Osteoblast (primary cell): ENCODE measurements at regions not wholly inside any gene's neighbourhood (a gene's known extent, or its start where the extent isn't known, plus 50 kb on each side); places are given as distances from the start of the nearest gene placed in this dataset.
A peak's percentile ranks its signal among the peaks of the same experiment; 100 is the strongest.

ENCODE experiments used
- DNase-seq: peaks from one replicate; pipeline ENCODE4 v3.0.0; 2011; ENCODE audit warnings: low spot score, mixed read lengths; ENCODE audit not compliant: insufficient read length; ENCODE audit errors: missing footprints
- H2AFZ ChIP-seq: 2 replicates; pipeline ENCODE4 v1.6.0; 2011; ENCODE audit warnings: mild to moderate bottlenecking, low read length
- H3K27ac ChIP-seq: 2 replicates; pipeline ENCODE4 v1.5.1; 2011; ENCODE audit warnings: mild to moderate bottlenecking, low read depth, low read length, moderate library complexity
- H3K27me3 ChIP-seq: 2 replicates; pipeline ENCODE4 v1.6.0; 2012; ENCODE audit warnings: mild to moderate bottlenecking, control low read depth, inconsistent platforms, low read length, moderate library complexity; ENCODE audit not compliant: insufficient read depth
- H3K36me3 ChIP-seq: 2 replicates; pipeline ENCODE4 v1.5.1; 2011; ENCODE audit warnings: mild to moderate bottlenecking, low read length, control low read depth, moderate library complexity; ENCODE audit not compliant: insufficient read depth
- H3K4me1 ChIP-seq: 2 replicates; pipeline ENCODE4 v1.5.1; 2011; ENCODE audit warnings: mild to moderate bottlenecking, low read length, control low read depth, moderate library complexity; ENCODE audit not compliant: insufficient read depth
- H3K4me2 ChIP-seq: 2 replicates; pipeline ENCODE4 v1.6.0; 2011; ENCODE audit warnings: mild to moderate bottlenecking, low read length; ENCODE audit not compliant: insufficient read depth
- H3K4me3 ChIP-seq: fragments of 200-600 bp; sonication (generic); 3 replicates; pipeline ENCODE4 v1.5.1; 2012; ENCODE audit warnings: mild to moderate bottlenecking, low read length, inconsistent platforms; ENCODE audit not compliant: insufficient read depth
- H3K79me2 ChIP-seq: 2 replicates; pipeline ENCODE4 v1.6.0; 2012; ENCODE audit warnings: mild to moderate bottlenecking, low read length, control low read depth, inconsistent platforms; ENCODE audit not compliant: insufficient read depth
- H3K9me3 ChIP-seq: 2 replicates; pipeline ENCODE4 v1.5.1; 2011; ENCODE audit warnings: low read depth, low read length, control low read depth
- H4K20me1 ChIP-seq: 2 replicates; pipeline ENCODE4 v1.6.0; 2012; ENCODE audit warnings: mild to moderate bottlenecking, low read length, control low read depth; ENCODE audit not compliant: insufficient read depth
- CTCF ChIP-seq: IDR thresholded peaks from 2 replicates; pipeline ENCODE4 v1.5.1; 2011; ENCODE audit warnings: mild to moderate bottlenecking, low read depth, low read length, moderate library complexity; ENCODE audit errors: extremely low read depth

- H3K79me2 ChIP-seq, result no peaks in the 10 kb centered on the region
- H3K4me3 ChIP-seq, result no peak overlapping the region
- H3K27ac ChIP-seq, result no peak overlapping the region
- no peak overlapping the region for H2AFZ ChIP-seq
- no peak for TF ChIP-seq CTCF
- no peak for DNase-seq
- no peaks in the 10 kb centered on the region for H4K20me1 ChIP-seq
- H3K4me2 ChIP-seq, result no peak overlapping the region
- H3K27me3 ChIP-seq, result no peaks in the 10 kb centered on the region
- H3K9me3 ChIP-seq, result no peaks in the 10 kb centered on the region
- H3K36me3 ChIP-seq, result no peaks in the 10 kb centered on the region
- H3K4me1 ChIP-seq, result no peaks in the 10 kb centered on the region
Observed at GRCh38 chr6:156577749-156578148, 199.4 kb upstream of the ARID1B start.

- Histone ChIP-seq H3K4me3 (no peak overlapping the region), H3K27me3 (peaks cover under 1% of the 10 kb centered on the region), H3K4me1 (no peaks in the 10 kb centered on the region), H3K36me3 (no peaks in the 10 kb centered on the region), H3K27ac (no peak overlapping the region), H3K79me2 (no peaks in the 10 kb centered on the region), H3K4me2 (no peak overlapping the region), H2AFZ (no peak overlapping the region), H3K9me3 (no peaks in the 10 kb centered on the region), H4K20me1 (no peaks in the 10 kb centered on the region)
- no peak for DNase-seq
- no peak for TF ChIP-seq CTCF
Observed at GRCh38 chr6:156575361-156575760, 201.8 kb upstream of the ARID1B start.

GRCh38 chr6:156564807-156565149 is 212.4 kb upstream of the ARID1B start:
- H3K4me2 ChIP-seq, result peak overlapping the region; percentile 37
- H3K27me3 ChIP-seq, result no peaks in the 10 kb centered on the region
- no peak for TF ChIP-seq CTCF
- no peaks in the 10 kb centered on the region for H3K36me3 ChIP-seq
- H3K4me3 ChIP-seq, result no peak overlapping the region
- no peaks in the 10 kb centered on the region for H3K79me2 ChIP-seq
- no peak for DNase-seq
- no peaks in the 10 kb centered on the region for H4K20me1 ChIP-seq
- no peak overlapping the region for H3K27ac ChIP-seq
- no peak overlapping the region for H2AFZ ChIP-seq
- H3K9me3 ChIP-seq, result no peaks in the 10 kb centered on the region
- H3K4me1 ChIP-seq, result no peaks in the 10 kb centered on the region

- Histone ChIP-seq H3K4me1 (no peaks in the 10 kb centered on the region), H4K20me1 (no peaks in the 10 kb centered on the region), H3K36me3 (no peaks in the 10 kb centered on the region), H3K9me3 (no peaks in the 10 kb centered on the region), H3K4me2 (peak overlapping the region; percentile 37), H3K4me3 (no peak overlapping the region), H3K27me3 (no peaks in the 10 kb centered on the region), H3K79me2 (no peaks in the 10 kb centered on the region), H3K27ac (no peak overlapping the region), H2AFZ (no peak overlapping the region)
- peak; percentile 94 for DNase-seq
- peak; percentile 91 for TF ChIP-seq CTCF
Observed at GRCh38 chr6:156564127-156564806, 212.9 kb upstream of the ARID1B start.
